ENCODE measurements at regions not wholly inside any gene's neighbourhood (a gene's known extent, or its start where the extent isn't known, plus 50 kb on each side); places are given as distances from the start of the nearest gene placed in this dataset.

DNA sequence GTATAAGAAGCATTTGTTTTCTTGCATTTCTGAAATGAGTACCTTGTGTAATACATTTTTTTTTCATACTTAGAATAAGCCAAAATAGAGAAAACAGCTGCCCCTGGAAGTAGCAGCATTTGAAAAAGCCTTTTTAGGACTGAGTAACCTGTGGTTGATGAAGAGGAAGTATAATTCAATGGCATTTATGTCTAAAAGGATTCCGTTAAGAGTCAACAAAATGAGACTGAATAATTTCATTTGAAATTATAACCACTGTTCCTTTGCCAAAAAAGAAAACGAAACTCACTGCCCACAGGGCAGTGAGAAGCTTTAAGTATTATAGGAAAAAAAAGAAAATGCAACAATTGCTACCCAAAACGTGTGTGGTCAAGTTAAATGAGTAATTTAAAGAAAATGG lies 705.6 kb upstream of the PHF14 start:
- no peak overlapping the region for H3K4me3 ChIP-seq (ENCODE audit: low read depth, low read length)
- H3K27me3 ChIP-seq (ENCODE audit: insufficient read depth, low read length), result no peaks in the 10 kb centered on the region
- no peaks in the 10 kb centered on the region for H3K4me1 ChIP-seq (ENCODE audit: control insufficient read depth, insufficient read depth, low read length, unreplicated experiment)
- no peaks in the 10 kb centered on the region for H3K36me3 ChIP-seq (ENCODE audit: insufficient read depth, low read length)
- H3K27ac ChIP-seq (ENCODE audit: low read depth, low read length), result no peak overlapping the region
- no peaks in the 10 kb centered on the region for H3K79me2 ChIP-seq (ENCODE audit: control insufficient read depth, insufficient read depth, low read length, unreplicated experiment)
- no peak overlapping the region for H2AFZ ChIP-seq (ENCODE audit: low read length, unreplicated experiment)

DNA sequence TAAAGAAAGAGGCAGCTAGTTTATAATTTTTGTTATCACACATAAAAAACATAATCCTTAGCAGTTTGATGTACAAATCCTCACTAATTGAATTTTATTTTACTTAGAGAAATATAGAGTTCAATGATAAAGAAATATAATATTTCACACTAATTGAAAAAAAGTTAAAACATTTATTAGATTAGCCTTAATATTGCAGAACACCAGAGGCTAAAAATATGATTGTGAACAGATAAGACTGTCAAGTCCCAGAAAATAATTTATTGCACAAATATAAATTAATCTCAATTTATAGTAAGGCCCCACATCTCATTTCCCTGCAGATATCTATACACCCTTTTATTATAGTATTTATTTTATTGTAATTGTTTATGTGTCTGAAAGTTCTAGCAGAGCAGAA lies 690.8 kb upstream of the PHF14 start:
- no peak overlapping the region for H3K27ac ChIP-seq (ENCODE audit: low read depth, low read length)
- no peak overlapping the region for H3K4me3 ChIP-seq (ENCODE audit: low read depth, low read length)
- no peaks in the 10 kb centered on the region for H3K27me3 ChIP-seq (ENCODE audit: insufficient read depth, low read length)
- H3K4me1 ChIP-seq (ENCODE audit: control insufficient read depth, insufficient read depth, low read length, unreplicated experiment), result no peaks in the 10 kb centered on the region
- no peaks in the 10 kb centered on the region for H3K36me3 ChIP-seq (ENCODE audit: insufficient read depth, low read length)
- H3K79me2 ChIP-seq (ENCODE audit: control insufficient read depth, insufficient read depth, low read length, unreplicated experiment), result no peaks in the 10 kb centered on the region
- H2AFZ ChIP-seq (ENCODE audit: low read length, unreplicated experiment), result no peak overlapping the region

DNA sequence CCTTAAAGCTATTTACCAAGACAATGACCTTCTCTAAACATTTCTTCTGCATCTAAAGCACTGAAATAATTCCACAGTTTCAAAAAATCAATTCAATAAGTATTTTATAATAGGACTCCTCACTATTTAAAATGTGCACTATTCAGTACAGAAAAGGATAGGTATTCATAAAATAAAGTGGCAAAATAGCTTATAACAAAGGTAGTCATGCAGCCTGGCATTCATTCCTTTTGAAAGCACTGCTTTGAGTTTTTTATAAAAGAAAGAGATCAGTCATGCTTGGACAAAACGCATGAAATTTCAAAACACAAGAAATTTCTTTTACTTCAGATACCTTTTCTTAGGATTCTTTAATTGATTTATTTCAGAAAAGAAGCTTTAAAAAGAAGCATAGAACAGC lies 689.7 kb upstream of the PHF14 start:
- Histone ChIP-seq H3K27me3 (ENCODE audit: insufficient read depth, low read length) (no peaks in the 10 kb centered on the region), H3K4me3 (ENCODE audit: low read depth, low read length) (no peak overlapping the region), H3K27ac (ENCODE audit: low read depth, low read length) (no peak overlapping the region), H3K36me3 (ENCODE audit: insufficient read depth, low read length) (no peaks in the 10 kb centered on the region), H2AFZ (ENCODE audit: low read length, unreplicated experiment) (no peak overlapping the region), H3K4me1 (ENCODE audit: control insufficient read depth, insufficient read depth, low read length, unreplicated experiment) (no peaks in the 10 kb centered on the region), H3K79me2 (ENCODE audit: control insufficient read depth, insufficient read depth, low read length, unreplicated experiment) (no peaks in the 10 kb centered on the region)

DNA sequence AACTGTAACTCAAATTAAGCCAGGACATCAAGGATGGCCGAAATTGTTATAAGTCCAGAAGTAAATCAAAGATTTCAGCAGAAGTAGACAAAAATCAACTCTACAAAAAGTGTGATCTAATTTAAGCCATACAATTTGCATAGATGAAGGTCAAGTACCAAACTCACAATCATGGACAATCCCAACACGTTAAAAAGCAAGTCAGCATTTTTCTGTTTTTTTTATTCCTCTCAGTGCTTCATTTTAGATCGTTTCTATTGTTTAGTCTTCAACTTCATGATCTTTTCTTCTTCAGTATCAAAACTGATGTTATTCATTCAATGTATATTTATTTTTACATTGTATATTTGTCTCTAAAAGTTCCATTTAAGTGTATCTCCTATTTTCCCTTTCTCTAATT lies 674.3 kb upstream of the PHF14 start:
- H3K36me3 ChIP-seq (ENCODE audit: insufficient read depth, low read length), result no peaks in the 10 kb centered on the region
- H3K27ac ChIP-seq (ENCODE audit: low read depth, low read length), result no peak overlapping the region
- no peaks in the 10 kb centered on the region for H3K27me3 ChIP-seq (ENCODE audit: insufficient read depth, low read length)
- H2AFZ ChIP-seq (ENCODE audit: low read length, unreplicated experiment), result no peak overlapping the region
- no peak overlapping the region for H3K4me3 ChIP-seq (ENCODE audit: low read depth, low read length)
- no peaks in the 10 kb centered on the region for H3K4me1 ChIP-seq (ENCODE audit: control insufficient read depth, insufficient read depth, low read length, unreplicated experiment)
- H3K79me2 ChIP-seq (ENCODE audit: control insufficient read depth, insufficient read depth, low read length, unreplicated experiment), result no peaks in the 10 kb centered on the region

DNA sequence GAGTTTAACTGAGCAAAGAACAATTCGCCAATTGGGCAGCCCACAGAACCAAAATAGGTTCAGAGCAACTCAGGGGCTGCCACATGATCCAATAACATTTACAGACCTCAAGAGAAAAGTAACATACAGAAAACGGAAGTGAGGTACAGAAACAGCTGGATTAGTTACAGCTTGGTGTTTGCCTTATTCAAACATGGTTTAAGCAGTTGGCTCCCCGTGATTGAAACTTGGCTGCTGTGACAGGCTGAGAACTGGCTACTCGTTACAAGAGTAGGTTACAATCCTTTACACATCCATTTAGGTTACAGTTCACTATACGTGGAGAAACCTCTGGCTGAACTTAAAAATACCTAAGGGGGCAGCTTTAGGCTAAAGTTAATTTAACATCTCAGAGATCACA lies 673.1 kb upstream of the PHF14 start:
- Histone ChIP-seq H3K36me3 (ENCODE audit: insufficient read depth, low read length) (no peaks in the 10 kb centered on the region), H2AFZ (ENCODE audit: low read length, unreplicated experiment) (no peak overlapping the region), H3K27me3 (ENCODE audit: insufficient read depth, low read length) (no peaks in the 10 kb centered on the region)

DNA sequence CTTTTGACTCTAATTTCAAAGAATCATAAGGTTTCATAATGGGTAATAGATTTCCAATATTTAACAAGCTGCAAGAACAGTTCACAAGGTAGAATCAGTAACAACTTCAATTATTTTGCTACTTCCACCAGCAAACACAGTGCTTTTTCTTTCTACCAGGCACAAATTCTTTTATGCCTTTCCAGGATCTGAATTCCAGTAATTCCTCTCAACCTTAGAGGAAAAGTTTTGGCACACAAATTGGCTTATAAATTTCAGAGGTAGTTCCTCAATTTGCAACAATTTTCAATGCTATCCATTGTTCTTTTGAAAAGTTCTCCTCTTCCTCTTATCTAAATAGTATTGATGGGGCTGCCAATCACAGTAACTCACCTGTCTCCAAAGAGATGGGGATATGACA lies 665.4 kb upstream of the PHF14 start:
- Histone ChIP-seq H2AFZ (ENCODE audit: low read length, unreplicated experiment) (no peak overlapping the region), H3K27me3 (ENCODE audit: insufficient read depth, low read length) (no peaks in the 10 kb centered on the region), H3K36me3 (ENCODE audit: insufficient read depth, low read length) (no peaks in the 10 kb centered on the region), H3K4me3 (ENCODE audit: low read depth, low read length) (no peak overlapping the region), H3K27ac (ENCODE audit: low read depth, low read length) (no peak overlapping the region), H3K79me2 (ENCODE audit: control insufficient read depth, insufficient read depth, low read length, unreplicated experiment) (no peaks in the 10 kb centered on the region), H3K4me1 (ENCODE audit: control insufficient read depth, insufficient read depth, low read length, unreplicated experiment) (no peaks in the 10 kb centered on the region)

More for the DNA sequence above, 673.1 kb upstream of the PHF14 start:
- Histone ChIP-seq H3K27ac (ENCODE audit: low read depth, low read length) (no peak overlapping the region), H3K4me3 (ENCODE audit: low read depth, low read length) (no peak overlapping the region), H3K79me2 (ENCODE audit: control insufficient read depth, insufficient read depth, low read length, unreplicated experiment) (no peaks in the 10 kb centered on the region), H3K4me1 (ENCODE audit: control insufficient read depth, insufficient read depth, low read length, unreplicated experiment) (no peaks in the 10 kb centered on the region)

DNA sequence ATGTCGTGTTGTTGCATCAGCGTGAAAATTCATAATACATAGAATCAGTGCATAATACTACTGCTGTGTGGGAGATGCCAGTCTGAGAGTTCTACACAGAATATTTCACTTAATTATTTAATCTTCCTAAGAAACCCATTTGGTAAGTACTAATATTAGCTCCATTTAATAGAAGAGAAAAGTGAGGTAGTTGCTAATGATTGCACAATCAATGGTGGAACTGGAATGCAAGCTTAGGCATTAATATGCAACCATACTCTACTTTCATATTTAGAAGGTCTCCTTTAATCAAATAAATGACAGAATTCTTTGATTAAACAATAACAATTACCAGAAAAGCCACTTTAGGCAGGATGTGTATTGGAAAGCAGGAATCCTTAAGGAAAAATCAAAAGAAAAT lies 660.7 kb upstream of the PHF14 start:
- H3K4me1 ChIP-seq (ENCODE audit: control insufficient read depth, insufficient read depth, low read length, unreplicated experiment), result no peaks in the 10 kb centered on the region
- H3K27ac ChIP-seq (ENCODE audit: low read depth, low read length), result no peak overlapping the region
- no peaks in the 10 kb centered on the region for H3K36me3 ChIP-seq (ENCODE audit: insufficient read depth, low read length)
- H2AFZ ChIP-seq (ENCODE audit: low read length, unreplicated experiment), result no peak overlapping the region
- no peaks in the 10 kb centered on the region for H3K27me3 ChIP-seq (ENCODE audit: insufficient read depth, low read length)
- no peaks in the 10 kb centered on the region for H3K79me2 ChIP-seq (ENCODE audit: control insufficient read depth, insufficient read depth, low read length, unreplicated experiment)
- H3K4me3 ChIP-seq (ENCODE audit: low read depth, low read length), result no peak overlapping the region

DNA sequence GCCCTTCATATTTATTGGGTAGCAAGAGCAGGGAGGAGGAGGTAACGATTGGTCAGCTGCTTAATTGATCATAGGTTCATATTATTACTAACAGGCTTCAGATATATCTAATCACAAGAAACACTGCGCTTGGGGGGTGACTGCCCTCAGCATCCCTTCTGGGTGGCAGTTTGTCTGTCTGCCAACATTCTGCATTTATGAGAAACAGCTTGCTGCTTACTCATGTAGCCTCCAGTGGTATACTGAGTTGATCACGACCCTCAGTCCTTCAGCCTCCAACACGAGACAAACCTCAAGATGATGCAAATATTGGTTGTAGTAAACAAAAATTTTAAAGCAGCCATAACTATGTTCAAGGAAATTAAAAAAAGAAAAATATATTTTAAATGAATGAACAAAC lies 657.8 kb upstream of the PHF14 start:
- Histone ChIP-seq H3K4me1 (ENCODE audit: control insufficient read depth, insufficient read depth, low read length, unreplicated experiment) (no peaks in the 10 kb centered on the region), H3K4me3 (ENCODE audit: low read depth, low read length) (no peak overlapping the region), H3K79me2 (ENCODE audit: control insufficient read depth, insufficient read depth, low read length, unreplicated experiment) (no peaks in the 10 kb centered on the region), H3K27ac (ENCODE audit: low read depth, low read length) (no peak overlapping the region), H3K36me3 (ENCODE audit: insufficient read depth, low read length) (no peaks in the 10 kb centered on the region), H3K27me3 (ENCODE audit: insufficient read depth, low read length) (no peaks in the 10 kb centered on the region), H2AFZ (ENCODE audit: low read length, unreplicated experiment) (no peak overlapping the region)

DNA sequence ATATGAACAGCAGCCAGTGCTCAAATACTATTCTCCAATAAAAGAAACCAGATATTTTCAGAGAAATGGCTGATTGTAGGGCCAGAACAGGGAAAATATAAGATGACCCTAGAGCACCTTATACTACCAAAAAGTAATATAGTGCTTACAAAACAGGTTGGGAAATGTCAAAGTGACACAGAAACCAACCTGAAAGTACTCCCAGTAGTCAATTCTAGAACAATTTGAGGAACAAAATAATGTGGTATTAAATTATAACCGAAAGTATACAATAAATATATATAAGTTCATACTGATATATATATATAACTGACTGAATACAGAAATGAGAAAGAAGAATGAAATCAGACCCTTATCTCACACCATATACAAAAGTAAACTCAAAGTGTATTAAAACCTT lies 657.2 kb upstream of the PHF14 start:
- no peaks in the 10 kb centered on the region for H3K79me2 ChIP-seq (ENCODE audit: control insufficient read depth, insufficient read depth, low read length, unreplicated experiment)
- H3K4me3 ChIP-seq (ENCODE audit: low read depth, low read length), result no peak overlapping the region
- no peak overlapping the region for H3K27ac ChIP-seq (ENCODE audit: low read depth, low read length)
- H3K27me3 ChIP-seq (ENCODE audit: insufficient read depth, low read length), result no peaks in the 10 kb centered on the region
- no peaks in the 10 kb centered on the region for H3K36me3 ChIP-seq (ENCODE audit: insufficient read depth, low read length)
- H3K4me1 ChIP-seq (ENCODE audit: control insufficient read depth, insufficient read depth, low read length, unreplicated experiment), result no peaks in the 10 kb centered on the region
- no peak overlapping the region for H2AFZ ChIP-seq (ENCODE audit: low read length, unreplicated experiment)

DNA sequence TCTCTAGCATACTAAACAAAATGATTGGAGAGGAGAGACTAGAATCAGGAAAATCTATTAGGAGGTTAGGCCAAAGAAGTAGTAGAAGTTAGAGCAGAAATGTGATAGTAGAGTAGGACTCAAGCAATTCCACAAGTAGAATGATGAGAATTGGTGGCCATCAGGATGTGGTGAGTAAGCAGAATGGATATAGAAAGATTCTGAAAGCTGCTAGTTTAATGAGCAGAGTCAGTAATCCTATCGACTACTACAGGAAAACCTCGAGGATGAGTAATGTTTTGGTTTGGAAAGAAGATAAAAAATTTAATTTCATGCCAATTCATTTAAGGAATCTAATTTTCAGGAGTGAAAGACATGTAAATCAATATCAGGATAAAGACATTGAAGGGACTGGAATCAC lies 648.3 kb upstream of the PHF14 start:
- Histone ChIP-seq H3K27me3 (ENCODE audit: insufficient read depth, low read length) (no peaks in the 10 kb centered on the region), H3K79me2 (ENCODE audit: control insufficient read depth, insufficient read depth, low read length, unreplicated experiment) (no peaks in the 10 kb centered on the region), H3K27ac (ENCODE audit: low read depth, low read length) (no peak overlapping the region), H3K4me1 (ENCODE audit: control insufficient read depth, insufficient read depth, low read length, unreplicated experiment) (no peaks in the 10 kb centered on the region), H2AFZ (ENCODE audit: low read length, unreplicated experiment) (no peak overlapping the region), H3K4me3 (ENCODE audit: low read depth, low read length) (no peak overlapping the region), H3K36me3 (ENCODE audit: insufficient read depth, low read length) (no peaks in the 10 kb centered on the region)

DNA sequence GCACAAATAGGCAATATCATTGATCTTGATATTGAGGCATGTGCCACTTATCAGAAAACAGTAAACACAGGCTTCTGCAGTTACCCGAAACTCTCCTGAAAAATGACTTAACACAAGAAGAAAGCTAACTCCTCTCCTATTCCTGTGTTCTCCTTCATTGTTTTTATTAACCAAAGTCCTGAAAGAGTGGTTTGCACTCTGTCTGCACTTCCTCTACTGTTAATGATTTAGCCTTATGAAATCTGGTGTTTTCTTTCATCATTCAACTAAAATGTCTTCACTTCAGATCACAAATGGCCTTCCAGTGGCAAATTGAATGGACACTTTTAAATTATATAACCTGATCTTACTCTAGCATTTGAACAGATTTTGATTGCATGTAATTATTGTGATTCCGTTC lies 630.6 kb upstream of the PHF14 start:
- H3K27ac ChIP-seq (ENCODE audit: low read depth, low read length), result no peak overlapping the region
- H3K36me3 ChIP-seq (ENCODE audit: insufficient read depth, low read length), result no peaks in the 10 kb centered on the region
- H3K27me3 ChIP-seq (ENCODE audit: insufficient read depth, low read length), result no peaks in the 10 kb centered on the region
- no peak overlapping the region for H3K4me3 ChIP-seq (ENCODE audit: low read depth, low read length)
- H3K79me2 ChIP-seq (ENCODE audit: control insufficient read depth, insufficient read depth, low read length, unreplicated experiment), result no peaks in the 10 kb centered on the region
- H3K4me1 ChIP-seq (ENCODE audit: control insufficient read depth, insufficient read depth, low read length, unreplicated experiment), result no peaks in the 10 kb centered on the region
- no peak overlapping the region for H2AFZ ChIP-seq (ENCODE audit: low read length, unreplicated experiment)

DNA sequence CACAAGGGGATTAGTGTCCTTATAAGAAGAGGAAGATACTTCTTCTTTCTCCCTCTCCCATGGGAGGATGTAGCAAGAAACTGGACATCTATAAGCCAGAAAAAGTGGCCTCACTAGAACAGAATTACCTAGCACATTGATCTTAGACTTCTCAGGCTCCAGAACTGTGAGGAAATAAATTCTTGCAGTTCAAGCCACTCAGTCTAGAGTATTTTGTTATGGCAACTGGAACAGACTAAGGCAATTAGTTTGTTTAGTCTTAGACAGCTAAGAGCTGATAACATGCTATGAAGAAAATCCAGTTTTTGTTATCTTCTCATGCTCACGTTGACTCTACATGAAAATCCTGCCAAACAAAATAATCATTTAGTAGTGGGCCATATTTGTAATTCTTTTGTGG lies 627.6 kb upstream of the PHF14 start:
- Histone ChIP-seq H3K79me2 (ENCODE audit: control insufficient read depth, insufficient read depth, low read length, unreplicated experiment) (no peaks in the 10 kb centered on the region), H2AFZ (ENCODE audit: low read length, unreplicated experiment) (no peak overlapping the region), H3K27me3 (ENCODE audit: insufficient read depth, low read length) (no peaks in the 10 kb centered on the region), H3K4me3 (ENCODE audit: low read depth, low read length) (no peak overlapping the region), H3K27ac (ENCODE audit: low read depth, low read length) (no peak overlapping the region), H3K36me3 (ENCODE audit: insufficient read depth, low read length) (no peaks in the 10 kb centered on the region), H3K4me1 (ENCODE audit: control insufficient read depth, insufficient read depth, low read length, unreplicated experiment) (no peaks in the 10 kb centered on the region)
